ENCODE measurements at regions not wholly inside any gene's neighbourhood (a gene's known extent, or its start where the extent isn't known, plus 50 kb on each side); places are given as distances from the start of the nearest gene placed in this dataset.

GRCh38 chr6:56756791-56757587, 114.3 kb upstream of the DST start:
- DNase-seq = peak; percentile 64 to 94 (median 90)
- Histone ChIP-seq H3K27me3 (ENCODE audit: control insufficient read depth in 3 of 3, insufficient read depth in 3 of 3, low read length in 2 of 3) (no peaks in the 10 kb centered on the region), H3K36me3 (ENCODE audit: control insufficient read depth in 4 of 4, insufficient read depth in 4 of 4, low read length in 4 of 4) (no peaks in the 10 kb centered on the region), H3K4me3 (no peak overlapping the region), H3K27ac (ENCODE audit: low read depth in 1 of 2, low read length in 1 of 2) (no peak overlapping the region), H3K9ac (ENCODE audit: insufficient read depth in 1 of 2, low read length in 2 of 2) (peak overlapping the region in 1 of 2 donors; percentile 18), H3K4me1 (ENCODE audit: control insufficient read depth in 5 of 5, insufficient read depth in 5 of 5, low read length in 5 of 5) (peaks cover 4 to 42% (median 19%) of the 10 kb centered on the region in 5 donors), H3K9me3 (ENCODE audit: control insufficient read depth in 4 of 4, insufficient read depth in 3 of 4, low read length in 3 of 4) (no peaks in the 10 kb centered on the region)
- 43 to 52% methylated on average over 1 of the region's 1 CpG for WGBS, 2 donors
- no peak for ATAC-seq (ENCODE audit: insufficient read depth, low FRiP score)
- no peak for TF ChIP-seq CTCF (IDR thresholded peaks at IDR 0.05; ENCODE audit: control extremely low read depth, extremely low read depth)

GRCh38 chr6:56756219-56756789, 113.6 kb upstream of the DST start:
- 41 to 48% methylated on average over 4 of the region's 4 CpGs for WGBS, 2 donors
- H3K4me3 ChIP-seq = no peak overlapping the region
- no peaks in the 10 kb centered on the region for H3K9me3 ChIP-seq (ENCODE audit: control insufficient read depth in 4 of 4, insufficient read depth in 3 of 4, low read length in 3 of 4)
- H3K27me3 ChIP-seq (ENCODE audit: control insufficient read depth in 3 of 3, insufficient read depth in 3 of 3, low read length in 2 of 3) = no peaks in the 10 kb centered on the region
- TF ChIP-seq CTCF (IDR thresholded peaks at IDR 0.05; ENCODE audit: control extremely low read depth, extremely low read depth) = no peak
- H3K9ac ChIP-seq (ENCODE audit: insufficient read depth in 1 of 2, low read length in 2 of 2) = no peak overlapping the region
- no peaks in the 10 kb centered on the region for H3K36me3 ChIP-seq (ENCODE audit: control insufficient read depth in 4 of 4, insufficient read depth in 4 of 4, low read length in 4 of 4)
- peaks cover 4 to 46% (median 19%) of the 10 kb centered on the region in 5 donors for H3K4me1 ChIP-seq (ENCODE audit: control insufficient read depth in 5 of 5, insufficient read depth in 5 of 5, low read length in 5 of 5)
- DNase-seq (no peak), ATAC-seq (ENCODE audit: insufficient read depth, low FRiP score) (no peak)
- H3K27ac ChIP-seq (ENCODE audit: low read depth in 1 of 2, low read length in 1 of 2) = peak overlapping the region; percentile 13 to 66

GRCh38 chr6:56755040-56755439, 112.4 kb upstream of the DST start:
- Histone ChIP-seq H3K27ac (ENCODE audit: low read depth in 1 of 2, low read length in 1 of 2) (no peak overlapping the region), H3K27me3 (ENCODE audit: control insufficient read depth in 3 of 3, insufficient read depth in 3 of 3, low read length in 2 of 3) (no peaks in the 10 kb centered on the region), H3K36me3 (ENCODE audit: control insufficient read depth in 4 of 4, insufficient read depth in 4 of 4, low read length in 4 of 4) (no peaks in the 10 kb centered on the region), H3K9ac (ENCODE audit: insufficient read depth in 1 of 2, low read length in 2 of 2) (no peak overlapping the region), H3K4me1 (ENCODE audit: control insufficient read depth in 5 of 5, insufficient read depth in 5 of 5, low read length in 5 of 5) (peaks cover 4 to 58% (median 22%) of the 10 kb centered on the region in 5 donors), H3K4me3 (no peak overlapping the region), H3K9me3 (ENCODE audit: control insufficient read depth in 4 of 4, insufficient read depth in 3 of 4, low read length in 3 of 4) (no peaks in the 10 kb centered on the region)
- WGBS, 2 donors = 89 to 90% methylated on average over 2 of the region's 2 CpGs
- ATAC-seq (ENCODE audit: insufficient read depth, low FRiP score) = no peak
- DNase-seq = no peak
- no peak for TF ChIP-seq CTCF (IDR thresholded peaks at IDR 0.05; ENCODE audit: control extremely low read depth, extremely low read depth)
